OCI-LY7 (cell line): ENCODE measurements at regions not wholly inside any gene's neighbourhood (a gene's known extent, or its start where the extent isn't known, plus 50 kb on each side); places are given as distances from the start of the nearest gene placed in this dataset.

Experiments
- BruUV-seq: library from RNA; stranded (reverse); fragments of 400-500 nt; replicated peaks from 2 replicates; lab custom pipeline; 2021; lab: Mats Ljungman, UMichigan
- CTCF ChIA-PET: fragments of 300-600 bp; sonication (Branson Sonifier 250); formaldehyde crosslinking; loops from one replicate; lab custom pipeline; 2022; ENCODE audit warnings: antibody characterized with exemption; ENCODE audit not compliant: unreplicated experiment; lab: Charles Lee
- POLR2A ChIA-PET: fragments of 300-600 bp; sonication (Branson Sonifier 250); formaldehyde crosslinking; loops from one replicate; lab custom pipeline; 2022; ENCODE audit warnings: antibody characterized with exemption; lab: Charles Lee
- DNase-seq: peaks from one replicate; pipeline ENCODE4 v3.0.0-alpha.2; 2015; ENCODE audit warnings: low spot score
- H2AFZ ChIP-seq: fragments of 200-600 bp; sonication (generic), shearing (Covaris generic); 2 replicates; pipeline ENCODE4 v1.6.1; 2014; ENCODE audit warnings: mild to moderate bottlenecking, antibody characterized with exemption, low read length, moderate library complexity
- H3K27ac ChIP-seq: fragments of 200-600 bp; sonication (generic); 2 replicates; pipeline ENCODE4 v1.5.1; 2014; ENCODE audit warnings: mixed run types, low read depth, mild to moderate bottlenecking, moderate library complexity, low read length, inconsistent platforms; ENCODE audit not compliant: poor library complexity, severe bottlenecking
- H3K36me3 ChIP-seq: fragments of 200-600 bp; sonication (generic); 2 replicates; pipeline ENCODE4 v1.6.1; 2014; ENCODE audit warnings: mild to moderate bottlenecking, antibody characterized with exemption, low read length, moderate library complexity, mixed read lengths; ENCODE audit not compliant: insufficient read depth
- H3K4me1 ChIP-seq: fragments of 200-600 bp; sonication (generic); 2 replicates; pipeline ENCODE4 v1.5.1; 2014; ENCODE audit warnings: mild to moderate bottlenecking, low read length; ENCODE audit not compliant: insufficient read depth, poor library complexity, severe bottlenecking
- H3K4me2 ChIP-seq: fragments of 200-600 bp; sonication (generic); 2 replicates; pipeline ENCODE4 v1.6.1; 2014; ENCODE audit warnings: mild to moderate bottlenecking, low read length
- H3K4me3 ChIP-seq: fragments of 200-600 bp; sonication (generic); 2 replicates; pipeline ENCODE4 v1.5.1; 2014; ENCODE audit warnings: mild to moderate bottlenecking, low read depth, low read length; ENCODE audit not compliant: poor library complexity, severe bottlenecking
- H3K79me2 ChIP-seq: fragments of 200-600 bp; sonication (generic); 2 replicates; pipeline ENCODE4 v1.6.1; 2016; ENCODE audit warnings: low read depth, mild to moderate bottlenecking, low read length, moderate library complexity, mixed read lengths; ENCODE audit not compliant: insufficient read depth
- H3K9me2 ChIP-seq: fragments of 200-600 bp; sonication (generic); 2 replicates; pipeline ENCODE4 v1.6.1; 2016; ENCODE audit warnings: mild to moderate bottlenecking, low read length, mixed read lengths; ENCODE audit not compliant: insufficient read depth
- H3K9me3 ChIP-seq: fragments of 200-600 bp; sonication (generic); 2 replicates; pipeline ENCODE4 v1.6.1; 2014; ENCODE audit warnings: mild to moderate bottlenecking, mixed run types, low read length, mixed read lengths
- H4K20me1 ChIP-seq: fragments of 200-600 bp; sonication (generic); 2 replicates; pipeline ENCODE4 v1.6.1; 2014; ENCODE audit warnings: mild to moderate bottlenecking, antibody characterized with exemption, low read length, moderate library complexity, mixed read lengths; ENCODE audit not compliant: insufficient read depth
- CTCF ChIP-seq: fragments of 200-600 bp; sonication (generic); conservative IDR thresholded peaks from 2 replicates; pipeline ENCODE4 v1.5.1; 2014; ENCODE audit warnings: mild to moderate bottlenecking, antibody characterized with exemption, low read length, moderate library complexity, mixed read lengths
- EZH2phosphoT487 ChIP-seq: fragments of 200-600 bp; sonication (generic); IDR thresholded peaks from 2 replicates; pipeline ENCODE4 v1.6.1; 2018; ENCODE audit warnings: low read depth, borderline replicate concordance, mild to moderate bottlenecking, mixed run types, antibody characterized with exemption, low read length, moderate library complexity, mixed read lengths
- intact Hi-C: fragments of 100-400 bp; cut with micrococcal nuclease; formaldehyde crosslinking; loops from one replicate; pipeline ENCODE4 v1.10.0; 2022; ENCODE audit not compliant: unreplicated experiment

- no peak overlapping the region for H3K4me2 ChIP-seq
- no peaks in the 10 kb centered on the region for H3K36me3 ChIP-seq
- ChIA-PET CTCF (no interaction called here), POLR2A (no interaction called here)
- no peak for TF ChIP-seq EZH2phosphoT487
- TF ChIP-seq CTCF = no peak
- no peaks in the 10 kb centered on the region for H3K9me3 ChIP-seq
- DNase-seq = no peak
- H3K9me2 ChIP-seq = no peaks in the 10 kb centered on the region
- no peak overlapping the region for H3K27ac ChIP-seq
- H3K4me1 ChIP-seq = no peaks in the 10 kb centered on the region
- BruUV-seq = no TSS peak
- no peak overlapping the region for H2AFZ ChIP-seq
- H3K4me3 ChIP-seq = no peak overlapping the region
- no peaks in the 10 kb centered on the region for H4K20me1 ChIP-seq
- intact Hi-C loops = no loop called here
- H3K79me2 ChIP-seq = no peaks in the 10 kb centered on the region
Measured at GRCh38 chr9:100914266-100914665, 114.3 kb upstream of the PLPPR1 start.

GRCh38 chr9:100919506-100919905 is 109.0 kb upstream of the PLPPR1 start:
- Histone ChIP-seq H3K4me2 (no peak overlapping the region), H4K20me1 (no peaks in the 10 kb centered on the region), H2AFZ (no peak overlapping the region), H3K36me3 (no peaks in the 10 kb centered on the region), H3K4me3 (no peak overlapping the region), H3K27ac (no peak overlapping the region), H3K4me1 (no peaks in the 10 kb centered on the region), H3K79me2 (no peaks in the 10 kb centered on the region), H3K9me2 (no peaks in the 10 kb centered on the region), H3K9me3 (no peaks in the 10 kb centered on the region)
- no peak for DNase-seq
- POLR2A ChIA-PET = no interaction called here
- no TSS peak for BruUV-seq
- TF ChIP-seq EZH2phosphoT487 = no peak
- TF ChIP-seq CTCF = no peak
- CTCF ChIA-PET = no interaction called here
- intact Hi-C loops = no loop called here

DNA sequence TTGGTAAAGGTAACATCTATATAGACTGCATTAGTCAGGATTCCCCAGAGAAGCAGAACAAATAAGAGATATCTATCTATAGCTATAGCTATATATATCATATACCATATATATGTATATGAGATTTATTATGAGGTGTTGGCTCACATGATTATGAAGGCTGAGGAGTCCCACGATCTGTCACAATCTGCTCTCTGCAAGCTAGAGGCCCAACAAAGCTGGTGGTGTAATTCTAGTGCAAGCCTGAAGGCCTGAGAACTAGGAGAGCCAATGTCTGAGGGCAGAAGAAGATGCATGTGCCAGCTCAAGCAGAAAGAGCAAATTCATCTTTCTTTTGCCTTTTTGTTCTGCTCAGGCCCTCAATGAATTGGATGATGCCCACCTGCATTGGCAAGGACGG is 102.2 kb upstream of the PLPPR1 start:
- H3K36me3 ChIP-seq = no peaks in the 10 kb centered on the region
- H3K79me2 ChIP-seq = no peaks in the 10 kb centered on the region
- H3K4me1 ChIP-seq = no peaks in the 10 kb centered on the region
- no peak overlapping the region for H3K4me2 ChIP-seq
- H4K20me1 ChIP-seq = no peaks in the 10 kb centered on the region
- BruUV-seq = no TSS peak
- no peak overlapping the region for H3K4me3 ChIP-seq
- no peak for DNase-seq
- no peak for TF ChIP-seq EZH2phosphoT487
- no peak overlapping the region for H2AFZ ChIP-seq
- H3K27ac ChIP-seq = no peak overlapping the region
- no peaks in the 10 kb centered on the region for H3K9me3 ChIP-seq
- intact Hi-C loops = no loop called here
- POLR2A ChIA-PET = no interaction called here
- H3K9me2 ChIP-seq = no peaks in the 10 kb centered on the region
- CTCF ChIA-PET = no interaction called here
